SK-N-SH treated with all-trans-retinoic acid at 6 μM for 48 hours (cell line): ENCODE measurements at regions not wholly inside any gene's neighbourhood (a gene's known extent, or its start where the extent isn't known, plus 50 kb on each side); places are given as distances from the start of the nearest gene placed in this dataset.

Experiments
- ATAC-seq: fragments of 200-7000 bp; cut with Tn5 transposase; 3 replicates; pipeline ENCODE4 v1.9.1; 2020; ENCODE audit warnings: mild to moderate bottlenecking, moderate library complexity
- ARNTL ChIP-seq: fragments of 450-650 bp; formaldehyde crosslinking; IDR thresholded peaks from 2 replicates; pipeline ENCODE4 v1.5.0; 2020; ENCODE audit warnings: low read depth, mild to moderate bottlenecking, moderate library complexity, borderline replicate concordance
- BACH2 ChIP-seq: fragments of 250-450 bp; sonication (Bioruptor Pico); IDR thresholded peaks from 2 replicates; pipeline ENCODE4 v1.9.0; 2021; ENCODE audit warnings: mild to moderate bottlenecking, borderline replicate concordance
- CREB5 ChIP-seq: fragments of 250-450 bp; sonication (Bioruptor Pico); IDR thresholded peaks from 2 replicates; pipeline ENCODE4 v1.5.1; 2020; ENCODE audit warnings: low read depth, mild to moderate bottlenecking, moderate library complexity
- CSDC2 ChIP-seq: fragments of 250-450 bp; sonication (Bioruptor Pico); IDR thresholded peaks from 2 replicates; pipeline ENCODE4 v1.5.0; 2020; ENCODE audit warnings: mild to moderate bottlenecking, moderate library complexity
- ESRRG ChIP-seq: fragments of 250-450 bp; sonication (Bioruptor Pico); IDR thresholded peaks from 2 replicates; pipeline ENCODE4 v1.6.1; 2021; ENCODE audit warnings: mild to moderate bottlenecking
- GLIS3 ChIP-seq: fragments of 250-450 bp; sonication (Bioruptor Pico); IDR thresholded peaks from 2 replicates; pipeline ENCODE4 v1.5.0; 2020; ENCODE audit warnings: mild to moderate bottlenecking, moderate library complexity
- ISL1 ChIP-seq: fragments of 250-450 bp; sonication (Bioruptor Pico); IDR thresholded peaks from 2 replicates; pipeline ENCODE4 v2.1.2; 2022; ENCODE audit warnings: mild to moderate bottlenecking, moderate library complexity
- PATZ1 ChIP-seq: fragments of 250-450 bp; sonication (Bioruptor Pico); IDR thresholded peaks from 2 replicates; pipeline ENCODE4 v1.8.0; 2020; ENCODE audit warnings: mild to moderate bottlenecking, moderate library complexity, borderline replicate concordance
- POU6F1 ChIP-seq: fragments of 250-450 bp; sonication (Bioruptor Pico); IDR thresholded peaks from 2 replicates; pipeline ENCODE4 v1.8.0; 2021; ENCODE audit warnings: low read depth, mild to moderate bottlenecking, moderate library complexity, borderline replicate concordance
- PPARA ChIP-seq: fragments of 250-450 bp; sonication (Bioruptor Pico); IDR thresholded peaks from 2 replicates; pipeline ENCODE4 v1.5.0; 2020; ENCODE audit warnings: mild to moderate bottlenecking, borderline replicate concordance
- SNAI2 ChIP-seq: fragments of 250-450 bp; sonication (Bioruptor Pico); IDR thresholded peaks from 2 replicates; pipeline ENCODE4 v1.5.0; 2020; ENCODE audit warnings: mild to moderate bottlenecking, moderate library complexity
- TOX ChIP-seq: fragments of 250-450 bp; sonication (Bioruptor Pico); IDR thresholded peaks from 2 replicates; pipeline ENCODE4 v1.8.0; 2021; ENCODE audit warnings: mild to moderate bottlenecking, moderate library complexity, borderline replicate concordance
- TSHZ2 ChIP-seq: fragments of 250-450 bp; sonication (Bioruptor Pico); IDR thresholded peaks from 2 replicates; pipeline ENCODE4 v1.5.0; 2020; ENCODE audit warnings: mild to moderate bottlenecking, moderate library complexity
- ZC3H10 ChIP-seq: fragments of 250-450 bp; sonication (Bioruptor Pico); IDR thresholded peaks from 2 replicates; pipeline ENCODE4 v1.5.1; 2021; ENCODE audit warnings: mild to moderate bottlenecking, moderate library complexity
- ZFP3 ChIP-seq: fragments of 250-450 bp; sonication (Bioruptor Pico); IDR thresholded peaks from 2 replicates; pipeline ENCODE4 v1.5.0; 2020; ENCODE audit warnings: mild to moderate bottlenecking, moderate library complexity
- ZFP30 ChIP-seq: fragments of 450-650 bp; formaldehyde crosslinking; IDR thresholded peaks from 2 replicates; pipeline ENCODE4 v1.5.0; 2022; ENCODE audit warnings: mild to moderate bottlenecking, moderate library complexity
- ZNF70 ChIP-seq: fragments of 450-650 bp; formaldehyde crosslinking; IDR thresholded peaks from 2 replicates; pipeline ENCODE4 v1.5.0; 2020; ENCODE audit warnings: mild to moderate bottlenecking, moderate library complexity
- ZNF8 ChIP-seq: fragments of 450-650 bp; formaldehyde crosslinking; IDR thresholded peaks from 2 replicates; pipeline ENCODE4 v1.5.0; 2020; ENCODE audit warnings: mild to moderate bottlenecking, moderate library complexity
- TF ChIP-seq, protein P1 (sequence below): fragments of 250-450 bp; sonication (Bioruptor Pico); IDR thresholded peaks from 2 replicates; pipeline ENCODE4 v1.5.1; 2021; ENCODE audit warnings: mild to moderate bottlenecking, moderate library complexity

- TF ChIP-seq GLIS3 (CRISPR knock-in tag) (no peak), ZNF70 (no peak), ZNF8 (CRISPR knock-in tag) (no peak), PPARA (CRISPR knock-in tag) (no peak), ZFP3 (CRISPR knock-in tag) (no peak), BACH2 (CRISPR knock-in tag) (no peak), ARNTL (no peak), CSDC2 (no peak), SNAI2 (CRISPR knock-in tag) (no peak), ISL1 (no peak), ESRRG (CRISPR knock-in tag) (no peak), TSHZ2 (no peak), TOX (CRISPR knock-in tag) (no peak), CREB5 (no peak), ZFP30 (CRISPR knock-in tag) (no peak), POU6F1 (CRISPR knock-in tag) (no peak)
- TF ChIP-seq, protein P1, sequence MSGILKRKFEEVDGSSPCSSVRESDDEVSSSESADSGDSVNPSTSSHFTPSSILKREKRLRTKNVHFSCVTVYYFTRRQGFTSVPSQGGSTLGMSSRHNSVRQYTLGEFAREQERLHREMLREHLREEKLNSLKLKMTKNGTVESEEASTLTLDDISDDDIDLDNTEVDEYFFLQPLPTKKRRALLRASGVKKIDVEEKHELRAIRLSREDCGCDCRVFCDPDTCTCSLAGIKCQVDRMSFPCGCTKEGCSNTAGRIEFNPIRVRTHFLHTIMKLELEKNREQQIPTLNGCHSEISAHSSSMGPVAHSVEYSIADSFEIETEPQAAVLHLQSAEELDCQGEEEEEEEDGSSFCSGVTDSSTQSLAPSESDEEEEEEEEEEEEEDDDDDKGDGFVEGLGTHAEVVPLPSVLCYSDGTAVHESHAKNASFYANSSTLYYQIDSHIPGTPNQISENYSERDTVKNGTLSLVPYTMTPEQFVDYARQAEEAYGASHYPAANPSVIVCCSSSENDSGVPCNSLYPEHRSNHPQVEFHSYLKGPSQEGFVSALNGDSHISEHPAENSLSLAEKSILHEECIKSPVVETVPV = no peak
- no peak for ATAC-seq
Observed at GRCh38 chr1:56418151-56418631, 161.2 kb downstream of the PLPP3 start.

- ATAC-seq = no peak
- TF ChIP-seq GLIS3 (CRISPR knock-in tag) = no peak
- no peak for TF ChIP-seq ESRRG (CRISPR knock-in tag)
- TF ChIP-seq, protein P1 = no peak
- no peak for TF ChIP-seq ISL1
- TF ChIP-seq ZNF8 (CRISPR knock-in tag) = no peak
- no peak for TF ChIP-seq PATZ1 (CRISPR knock-in tag)
- TF ChIP-seq TSHZ2 = no peak
- TF ChIP-seq ZC3H10 (CRISPR knock-in tag) = no peak
- TF ChIP-seq BACH2 (CRISPR knock-in tag) = no peak
- no peak for TF ChIP-seq CSDC2
- TF ChIP-seq ZFP30 (CRISPR knock-in tag) = no peak
- TF ChIP-seq CREB5 = no peak
- no peak for TF ChIP-seq ZFP3 (CRISPR knock-in tag)
- TF ChIP-seq, all 23 proteins: peak for 0
Observed at GRCh38 chr1:56417646-56418045, 161.7 kb downstream of the PLPP3 start.
